Suprapubic skin (tissue), 4 donors: ENCODE measurements at regions not wholly inside any gene's neighbourhood (a gene's known extent, or its start where the extent isn't known, plus 50 kb on each side); places are given as distances from the start of the nearest gene placed in this dataset.

Source experiments
- DNase-seq, 2 donors: peaks; one replicate each; pipeline ENCODE4 v3.0.0-alpha.2; 2019; ENCODE audit warnings: low spot score in 2 of 2
- H3K27ac ChIP-seq: fragments of 200-600 bp; sonication (generic); one replicate; pipeline ENCODE4 v1.5.1; 2019
- H3K27me3 ChIP-seq: fragments of 200-600 bp; sonication (generic); one replicate; pipeline ENCODE4 v1.5.1; 2019
- H3K36me3 ChIP-seq: fragments of 200-600 bp; sonication (generic); one replicate; pipeline ENCODE4 v1.5.1; 2019
- H3K4me1 ChIP-seq: fragments of 200-600 bp; sonication (generic); one replicate; pipeline ENCODE4 v1.5.1; 2019
- H3K4me3 ChIP-seq: fragments of 200-600 bp; sonication (generic); one replicate; pipeline ENCODE4 v1.5.1; 2019; ENCODE audit warnings: mild to moderate bottlenecking
- H3K9me3 ChIP-seq: fragments of 200-600 bp; sonication (generic); one replicate; pipeline ENCODE4 v1.5.1; 2019
- EP300 ChIP-seq: sonication (generic); formaldehyde crosslinking; IDR thresholded peaks from one replicate; pipeline ENCODE4 v1.6.1; 2017; ENCODE audit warnings: antibody characterized with exemption
- POLR2A ChIP-seq, 2 donors: fragments of 450-650 bp; IDR thresholded peaks; one replicate each; pipeline ENCODE4 v1.6.1; 2017; ENCODE audit warnings: antibody characterized with exemption in 2 of 2, mild to moderate bottlenecking in 2 of 2, moderate library complexity in 2 of 2
- POLR2AphosphoS5 ChIP-seq, 3 donors: sonication (generic); formaldehyde crosslinking; IDR thresholded peaks; one replicate each; pipeline ENCODE4 v1.6.1; 2017; ENCODE audit warnings: antibody characterized with exemption in 3 of 3
- WGBS: methylation state at CpG from one replicate; pipeline ENCODE4 v1.1.5; 2018; 5-methylcytosine and 5-hydroxymethylcytosine counted together
- TF ChIP-seq, protein P1 (sequence below), 2 donors: fragments of 200-600 bp in 1 of 2; fragments of 450-650 bp in 1 of 2; sonication (generic) in 1 of 2; IDR thresholded peaks; one replicate each; pipeline ENCODE4 v1.5.1; 2016 to 2019; ENCODE audit warnings: antibody characterized with exemption in 2 of 2, mild to moderate bottlenecking in 1 of 2, moderate library complexity in 1 of 2

DNA sequence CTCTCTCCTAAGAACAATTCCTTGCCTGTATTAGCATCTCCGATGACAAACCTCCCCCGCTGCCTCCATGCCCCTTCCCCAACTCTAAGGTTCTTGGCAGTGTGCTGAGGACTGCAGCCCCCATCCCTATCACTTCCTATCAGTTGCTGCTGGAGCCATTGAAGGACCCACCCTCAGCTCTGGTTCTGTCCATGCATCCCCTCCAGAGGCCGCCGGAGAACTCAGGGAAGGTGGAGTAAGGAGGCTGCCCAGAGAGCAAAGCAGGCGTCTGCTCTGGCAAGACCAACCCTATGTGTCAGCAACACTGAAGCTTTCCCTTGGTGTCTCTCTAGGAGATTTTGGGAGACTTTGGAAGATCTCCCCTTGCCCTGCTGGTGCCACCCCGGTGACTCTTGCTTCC is 1139.5 kb downstream of the TBC1D22A start:
- Histone ChIP-seq H3K27ac (no peak overlapping the region), H3K9me3 (no peaks in the 10 kb centered on the region), H3K4me3 (no peak overlapping the region), H3K36me3 (no peaks in the 10 kb centered on the region), H3K27me3 (no peaks in the 10 kb centered on the region), H3K4me1 (no peaks in the 10 kb centered on the region)
- TF ChIP-seq POLR2A (IDR thresholded peaks at IDR 0.05): no peak
- TF ChIP-seq, protein P1, sequence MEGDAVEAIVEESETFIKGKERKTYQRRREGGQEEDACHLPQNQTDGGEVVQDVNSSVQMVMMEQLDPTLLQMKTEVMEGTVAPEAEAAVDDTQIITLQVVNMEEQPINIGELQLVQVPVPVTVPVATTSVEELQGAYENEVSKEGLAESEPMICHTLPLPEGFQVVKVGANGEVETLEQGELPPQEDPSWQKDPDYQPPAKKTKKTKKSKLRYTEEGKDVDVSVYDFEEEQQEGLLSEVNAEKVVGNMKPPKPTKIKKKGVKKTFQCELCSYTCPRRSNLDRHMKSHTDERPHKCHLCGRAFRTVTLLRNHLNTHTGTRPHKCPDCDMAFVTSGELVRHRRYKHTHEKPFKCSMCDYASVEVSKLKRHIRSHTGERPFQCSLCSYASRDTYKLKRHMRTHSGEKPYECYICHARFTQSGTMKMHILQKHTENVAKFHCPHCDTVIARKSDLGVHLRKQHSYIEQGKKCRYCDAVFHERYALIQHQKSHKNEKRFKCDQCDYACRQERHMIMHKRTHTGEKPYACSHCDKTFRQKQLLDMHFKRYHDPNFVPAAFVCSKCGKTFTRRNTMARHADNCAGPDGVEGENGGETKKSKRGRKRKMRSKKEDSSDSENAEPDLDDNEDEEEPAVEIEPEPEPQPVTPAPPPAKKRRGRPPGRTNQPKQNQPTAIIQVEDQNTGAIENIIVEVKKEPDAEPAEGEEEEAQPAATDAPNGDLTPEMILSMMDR (IDR thresholded peaks at IDR 0.05): no peak
- WGBS: 82% methylated on average over 6 of the region's 6 CpGs
- DNase-seq: no peak

DNA sequence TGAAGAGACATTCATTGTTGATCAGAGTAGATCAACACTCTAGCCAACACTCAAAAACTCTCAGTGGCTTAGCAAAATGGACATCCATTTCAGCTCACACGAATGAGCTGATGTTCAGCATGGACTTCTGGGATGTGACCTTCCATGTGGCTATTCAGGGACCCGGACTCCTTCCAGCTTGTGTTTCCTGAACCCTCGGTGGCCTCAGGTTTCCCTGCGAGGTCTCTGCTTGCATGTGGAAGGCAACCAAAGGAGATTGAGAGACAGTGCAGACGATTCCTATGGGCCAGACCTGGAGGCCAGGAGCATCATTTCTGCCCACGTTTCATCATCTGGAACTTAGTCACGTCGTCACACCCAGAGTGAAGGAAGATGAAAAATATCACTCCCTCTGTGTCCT is 1137.4 kb downstream of the TBC1D22A start:
- 92% methylated on average over 8 of the region's 8 CpGs for WGBS
- H3K27me3 ChIP-seq: no peaks in the 10 kb centered on the region

DNA sequence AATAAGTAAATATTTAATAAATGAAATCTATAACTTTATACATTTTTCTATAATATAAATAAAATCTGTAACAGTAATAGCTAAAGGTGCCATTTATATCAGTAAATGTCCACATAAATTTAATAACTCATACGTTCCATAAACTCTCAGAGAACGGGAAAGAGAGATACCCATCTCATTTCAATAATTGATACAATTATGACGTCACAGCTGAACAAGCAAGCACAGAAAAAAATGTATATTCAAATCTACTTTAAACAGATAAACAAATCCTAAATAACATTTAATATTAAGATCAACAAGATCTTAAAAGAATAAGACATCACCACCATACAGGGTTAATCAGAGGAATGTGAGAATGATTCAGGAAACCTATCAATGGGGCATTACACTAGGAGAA is 1136.5 kb downstream of the TBC1D22A start:
- Histone ChIP-seq H3K27me3 (peaks cover under 1% of the 10 kb centered on the region), H3K4me1 (no peaks in the 10 kb centered on the region), H3K36me3 (no peaks in the 10 kb centered on the region), H3K27ac (no peak overlapping the region), H3K4me3 (no peak overlapping the region), H3K9me3 (peaks cover 5% of the 10 kb centered on the region)
- no peak for DNase-seq
- WGBS: 55% methylated on average over 3 of the region's 3 CpGs
- TF ChIP-seq EP300 (no peak), POLR2A (IDR thresholded peaks at IDR 0.05) (no peak), POLR2AphosphoS5 (IDR thresholded peaks at IDR 0.05) (no peak)
- TF ChIP-seq, protein P1 (IDR thresholded peaks at IDR 0.05): no peak

More for the DNA sequence above, 1137.4 kb downstream of the TBC1D22A start:
- TF ChIP-seq POLR2AphosphoS5 (IDR thresholded peaks at IDR 0.05): no peak
- no peak for TF ChIP-seq EP300
- TF ChIP-seq, protein P1 (IDR thresholded peaks at IDR 0.05): no peak
- no peak for TF ChIP-seq POLR2A (IDR thresholded peaks at IDR 0.05)
- Histone ChIP-seq H3K9me3 (no peaks in the 10 kb centered on the region), H3K4me1 (no peaks in the 10 kb centered on the region), H3K36me3 (no peaks in the 10 kb centered on the region), H3K4me3 (no peak overlapping the region), H3K27ac (no peak overlapping the region)
- DNase-seq: no peak

DNA sequence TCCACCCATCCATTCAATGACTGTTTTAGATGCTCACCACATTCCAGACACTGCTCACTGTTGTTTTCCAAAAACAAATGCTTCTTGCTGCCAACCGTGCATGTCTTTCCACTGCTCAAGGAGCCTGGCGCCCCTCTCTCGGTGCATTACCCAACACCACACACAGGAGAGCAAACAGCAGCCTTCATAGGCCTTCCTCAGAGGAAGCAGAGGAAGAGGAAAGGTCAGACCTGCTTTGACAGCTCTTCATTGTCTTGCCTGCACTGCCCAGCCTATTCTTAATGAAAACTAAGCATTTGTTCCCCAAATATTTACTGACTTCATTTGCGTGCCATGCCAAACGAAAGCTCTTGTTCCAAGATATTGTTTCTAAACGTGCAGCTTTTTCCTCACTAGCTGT is 1129.2 kb downstream of the TBC1D22A start:
- peaks cover 3% of the 10 kb centered on the region for H3K27me3 ChIP-seq
- TF ChIP-seq, protein P1 (IDR thresholded peaks at IDR 0.05): no peak
- TF ChIP-seq POLR2A (IDR thresholded peaks at IDR 0.05): no peak
- TF ChIP-seq POLR2AphosphoS5 (IDR thresholded peaks at IDR 0.05): no peak
- TF ChIP-seq EP300: no peak
- DNase-seq: no peak
- H3K9me3 ChIP-seq: peaks cover 5% of the 10 kb centered on the region
- WGBS: 69% methylated on average over 6 of the region's 6 CpGs
- no peak overlapping the region for H3K27ac ChIP-seq
- no peaks in the 10 kb centered on the region for H3K4me1 ChIP-seq
- no peak overlapping the region for H3K4me3 ChIP-seq
- no peaks in the 10 kb centered on the region for H3K36me3 ChIP-seq

DNA sequence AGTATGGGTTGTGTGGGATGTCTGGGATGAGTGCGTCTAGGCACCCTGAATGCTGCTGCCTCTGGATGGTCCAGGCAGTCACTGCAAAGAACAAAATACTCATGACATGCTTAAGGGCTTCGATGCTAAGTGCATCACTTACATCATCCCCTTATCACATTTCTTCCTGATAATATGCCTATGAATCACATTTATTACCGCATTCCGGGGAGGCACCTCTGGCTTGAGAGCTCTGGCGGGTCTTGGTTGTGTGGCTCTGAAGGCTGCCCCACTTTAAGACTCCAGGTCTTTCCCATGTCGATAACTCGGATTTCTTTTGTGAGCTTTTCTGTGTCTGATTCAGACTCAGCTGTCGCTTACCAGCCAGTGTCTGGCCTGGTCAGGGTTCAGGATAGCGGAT is 1126.4 kb downstream of the TBC1D22A start:
- Histone ChIP-seq H3K4me3 (no peak overlapping the region), H3K36me3 (no peaks in the 10 kb centered on the region), H3K9me3 (no peaks in the 10 kb centered on the region), H3K4me1 (no peaks in the 10 kb centered on the region), H3K27ac (no peak overlapping the region), H3K27me3 (peaks cover 1% of the 10 kb centered on the region)
- TF ChIP-seq EP300: no peak
- TF ChIP-seq POLR2A (IDR thresholded peaks at IDR 0.05): no peak
- TF ChIP-seq POLR2AphosphoS5 (IDR thresholded peaks at IDR 0.05): no peak
- TF ChIP-seq, protein P1 (IDR thresholded peaks at IDR 0.05): no peak
- 88% methylated on average over 9 of the region's 9 CpGs for WGBS
- no peak for DNase-seq
